ENCODE measurements at regions not wholly inside any gene's neighbourhood (a gene's known extent, or its start where the extent isn't known, plus 50 kb on each side); places are given as distances from the start of the nearest gene placed in this dataset.

DNA sequence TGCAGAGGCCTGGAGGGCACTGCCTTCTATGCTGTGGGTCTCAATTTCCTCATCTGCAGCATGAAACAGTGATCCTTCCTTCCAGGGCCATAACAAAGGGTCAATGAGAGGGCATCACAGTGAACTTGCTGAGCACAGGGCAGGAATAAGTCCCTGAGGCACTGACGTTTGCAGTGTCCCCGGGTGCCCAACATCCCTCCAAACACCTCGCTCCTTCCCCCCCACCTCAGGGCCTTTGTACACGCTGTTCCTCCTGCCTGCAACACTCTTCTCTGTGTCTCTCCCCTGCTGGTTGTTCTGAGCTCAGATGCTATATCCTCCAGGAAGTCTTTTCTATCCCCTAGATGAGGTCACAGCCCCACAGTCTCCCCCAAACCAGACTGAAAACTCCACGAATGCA lies 59.7 kb upstream of the TCF20 start:
- TF ChIP-seq, protein P1, sequence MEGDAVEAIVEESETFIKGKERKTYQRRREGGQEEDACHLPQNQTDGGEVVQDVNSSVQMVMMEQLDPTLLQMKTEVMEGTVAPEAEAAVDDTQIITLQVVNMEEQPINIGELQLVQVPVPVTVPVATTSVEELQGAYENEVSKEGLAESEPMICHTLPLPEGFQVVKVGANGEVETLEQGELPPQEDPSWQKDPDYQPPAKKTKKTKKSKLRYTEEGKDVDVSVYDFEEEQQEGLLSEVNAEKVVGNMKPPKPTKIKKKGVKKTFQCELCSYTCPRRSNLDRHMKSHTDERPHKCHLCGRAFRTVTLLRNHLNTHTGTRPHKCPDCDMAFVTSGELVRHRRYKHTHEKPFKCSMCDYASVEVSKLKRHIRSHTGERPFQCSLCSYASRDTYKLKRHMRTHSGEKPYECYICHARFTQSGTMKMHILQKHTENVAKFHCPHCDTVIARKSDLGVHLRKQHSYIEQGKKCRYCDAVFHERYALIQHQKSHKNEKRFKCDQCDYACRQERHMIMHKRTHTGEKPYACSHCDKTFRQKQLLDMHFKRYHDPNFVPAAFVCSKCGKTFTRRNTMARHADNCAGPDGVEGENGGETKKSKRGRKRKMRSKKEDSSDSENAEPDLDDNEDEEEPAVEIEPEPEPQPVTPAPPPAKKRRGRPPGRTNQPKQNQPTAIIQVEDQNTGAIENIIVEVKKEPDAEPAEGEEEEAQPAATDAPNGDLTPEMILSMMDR (IDR thresholded peaks at IDR 0.05 in 4 of 5, conservative IDR thresholded peaks at IDR 0.05 in 1 of 5) = no peak
- TF ChIP-seq POLR2A (IDR thresholded peaks at IDR 0.05) = no peak

All from gastrocnemius medialis (tissue), 4 donors.